ENCODE measurements at regions not wholly inside any gene's neighbourhood (a gene's known extent, or its start where the extent isn't known, plus 50 kb on each side); places are given as distances from the start of the nearest gene placed in this dataset.

DNA sequence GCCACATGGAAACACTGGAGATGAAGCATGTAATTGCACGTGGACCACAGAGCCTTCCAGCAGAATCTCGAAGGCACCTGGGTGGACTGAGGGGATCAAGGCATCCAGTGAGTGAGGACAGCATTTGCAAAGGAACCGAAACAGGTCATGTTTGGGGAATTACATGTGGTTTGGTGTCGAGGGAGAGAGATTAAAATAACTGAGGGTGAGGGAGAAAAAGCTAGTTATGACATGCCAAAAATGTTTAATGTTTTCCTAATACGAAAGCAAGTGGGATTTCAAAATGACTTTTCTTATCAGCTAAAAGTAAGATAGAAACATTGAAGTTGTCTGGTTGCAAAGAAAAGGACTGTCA, 157.1 kb downstream of the BLID start (continued):
- TF ChIP-seq, protein P1, sequence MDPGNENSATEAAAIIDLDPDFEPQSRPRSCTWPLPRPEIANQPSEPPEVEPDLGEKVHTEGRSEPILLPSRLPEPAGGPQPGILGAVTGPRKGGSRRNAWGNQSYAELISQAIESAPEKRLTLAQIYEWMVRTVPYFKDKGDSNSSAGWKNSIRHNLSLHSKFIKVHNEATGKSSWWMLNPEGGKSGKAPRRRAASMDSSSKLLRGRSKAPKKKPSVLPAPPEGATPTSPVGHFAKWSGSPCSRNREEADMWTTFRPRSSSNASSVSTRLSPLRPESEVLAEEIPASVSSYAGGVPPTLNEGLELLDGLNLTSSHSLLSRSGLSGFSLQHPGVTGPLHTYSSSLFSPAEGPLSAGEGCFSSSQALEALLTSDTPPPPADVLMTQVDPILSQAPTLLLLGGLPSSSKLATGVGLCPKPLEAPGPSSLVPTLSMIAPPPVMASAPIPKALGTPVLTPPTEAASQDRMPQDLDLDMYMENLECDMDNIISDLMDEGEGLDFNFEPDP (CRISPR knock-in tag; conservative IDR thresholded peaks at IDR 0.05), result no peak

DNA sequence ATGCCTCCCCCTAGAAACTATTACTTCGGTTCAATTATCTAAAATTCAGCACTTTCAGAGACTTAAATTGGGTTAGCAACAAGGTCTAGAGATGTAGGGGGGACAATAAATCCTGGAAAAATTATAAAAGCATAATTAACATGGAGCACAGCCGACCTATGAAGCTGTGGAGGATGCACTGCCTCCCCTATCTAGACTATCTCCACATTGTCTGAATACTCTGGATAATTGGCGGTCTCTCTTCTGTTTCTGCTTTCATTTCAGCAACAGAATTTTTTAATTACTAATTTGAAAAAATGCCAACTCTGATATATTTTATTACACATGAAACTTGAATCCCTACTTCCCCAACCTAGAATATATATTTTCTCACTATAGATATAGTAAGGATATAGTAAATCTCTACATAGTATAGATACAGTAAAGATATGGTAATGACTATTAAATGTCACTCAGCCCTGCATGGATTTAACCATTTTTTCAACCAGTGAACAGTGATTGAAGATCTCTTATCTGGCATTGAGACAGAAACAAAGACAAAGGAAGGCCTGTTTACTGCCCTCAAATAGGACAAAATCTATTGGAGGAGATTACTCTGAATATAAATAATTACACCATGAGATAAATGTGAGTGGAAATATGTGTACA, 157.6 kb downstream of the BLID start:
- in situ Hi-C loops (cut with HindIII; ENCODE audit: extremely low pct_ligation_motif_present, low pct_unique_long_range_greater_than_20kb), result no loop called here
- H3K4me2 ChIP-seq (ENCODE audit: low read depth, low read length), result no peak overlapping the region
- no peaks in the 10 kb centered on the region for H3K9me3 ChIP-seq (ENCODE audit: low read length)
- H3K9ac ChIP-seq (ENCODE audit: insufficient read depth, low read depth, low read length), result no peak overlapping the region
- no peak overlapping the region for H3K27ac ChIP-seq (ENCODE audit: extremely low read length, insufficient read depth, low read length)
- intact Hi-C loops (cut with micrococcal nuclease; ENCODE audit: unreplicated experiment), result no loop called here
- no peaks in the 10 kb centered on the region for H3K79me2 ChIP-seq (ENCODE audit: insufficient read depth, low read length)
- H2AFZ ChIP-seq (ENCODE audit: low read length), result no peak overlapping the region
- ChIA-PET CTCF (ENCODE audit: low intra/inter-chr PET ratio, low total read pairs) (no interaction called here), POLR2A (no interaction called here)
- 32% methylated on average over 3 of the region's 3 CpGs for WGBS (ENCODE audit: low lambda C conversion rate)
- H3K27me3 ChIP-seq (ENCODE audit: control insufficient read depth in 1 of 2, insufficient read depth in 2 of 2, low read length in 2 of 2), result no peaks in the 10 kb centered on the region
- no peak for ATAC-seq
- TF ChIP-seq TEAD3 (CRISPR knock-in tag; optimal IDR thresholded peaks at IDR 0.05; ENCODE audit: borderline replicate concordance), result no peak
- no peak for TF ChIP-seq U2AF1 (optimal IDR thresholded peaks at IDR 0.05; ENCODE audit: low read depth, low read length)
- TF ChIP-seq CBFB (CRISPR knock-in tag; IDR thresholded peaks at IDR 0.05), result no peak
- TF ChIP-seq ZNF7 (CRISPR knock-in tag; IDR thresholded peaks at IDR 0.05), result no peak
- no peak for TF ChIP-seq ZKSCAN8 (CRISPR knock-in tag; IDR thresholded peaks at IDR 0.05; ENCODE audit: borderline replicate concordance)
- TF ChIP-seq CREM (IDR thresholded peaks at IDR 0.05), result no peak
- no peak for TF ChIP-seq CREM (CRISPR knock-in tag; IDR thresholded peaks at IDR 0.05)
- no peak for TF ChIP-seq HDAC1 (CRISPR knock-in tag; IDR thresholded peaks at IDR 0.05)
- TF ChIP-seq ZNF235 (CRISPR knock-in tag; IDR thresholded peaks at IDR 0.05; ENCODE audit: borderline replicate concordance), result no peak
- no peak for TF ChIP-seq ZNF773 (CRISPR knock-in tag; IDR thresholded peaks at IDR 0.05; ENCODE audit: borderline replicate concordance)
- no peak for TF ChIP-seq ZNF207 (IDR thresholded peaks at IDR 0.05; ENCODE audit: borderline replicate concordance)
- no peak for TF ChIP-seq ZMAT3 (CRISPR knock-in tag; conservative IDR thresholded peaks at IDR 0.05)
- TF ChIP-seq MAFF (IDR thresholded peaks at IDR 0.05; ENCODE audit: low read depth, low read length), result no peak
- no peak for TF ChIP-seq NFE2 (CRISPR knock-in tag; IDR thresholded peaks at IDR 0.05)
- TF ChIP-seq RFX3 (CRISPR knock-in tag; IDR thresholded peaks at IDR 0.05), result no peak
- TF ChIP-seq CEBPB (IDR thresholded peaks at IDR 0.05; ENCODE audit: borderline replicate concordance, low read depth, low read length), result no peak
- TF ChIP-seq, protein P2, sequence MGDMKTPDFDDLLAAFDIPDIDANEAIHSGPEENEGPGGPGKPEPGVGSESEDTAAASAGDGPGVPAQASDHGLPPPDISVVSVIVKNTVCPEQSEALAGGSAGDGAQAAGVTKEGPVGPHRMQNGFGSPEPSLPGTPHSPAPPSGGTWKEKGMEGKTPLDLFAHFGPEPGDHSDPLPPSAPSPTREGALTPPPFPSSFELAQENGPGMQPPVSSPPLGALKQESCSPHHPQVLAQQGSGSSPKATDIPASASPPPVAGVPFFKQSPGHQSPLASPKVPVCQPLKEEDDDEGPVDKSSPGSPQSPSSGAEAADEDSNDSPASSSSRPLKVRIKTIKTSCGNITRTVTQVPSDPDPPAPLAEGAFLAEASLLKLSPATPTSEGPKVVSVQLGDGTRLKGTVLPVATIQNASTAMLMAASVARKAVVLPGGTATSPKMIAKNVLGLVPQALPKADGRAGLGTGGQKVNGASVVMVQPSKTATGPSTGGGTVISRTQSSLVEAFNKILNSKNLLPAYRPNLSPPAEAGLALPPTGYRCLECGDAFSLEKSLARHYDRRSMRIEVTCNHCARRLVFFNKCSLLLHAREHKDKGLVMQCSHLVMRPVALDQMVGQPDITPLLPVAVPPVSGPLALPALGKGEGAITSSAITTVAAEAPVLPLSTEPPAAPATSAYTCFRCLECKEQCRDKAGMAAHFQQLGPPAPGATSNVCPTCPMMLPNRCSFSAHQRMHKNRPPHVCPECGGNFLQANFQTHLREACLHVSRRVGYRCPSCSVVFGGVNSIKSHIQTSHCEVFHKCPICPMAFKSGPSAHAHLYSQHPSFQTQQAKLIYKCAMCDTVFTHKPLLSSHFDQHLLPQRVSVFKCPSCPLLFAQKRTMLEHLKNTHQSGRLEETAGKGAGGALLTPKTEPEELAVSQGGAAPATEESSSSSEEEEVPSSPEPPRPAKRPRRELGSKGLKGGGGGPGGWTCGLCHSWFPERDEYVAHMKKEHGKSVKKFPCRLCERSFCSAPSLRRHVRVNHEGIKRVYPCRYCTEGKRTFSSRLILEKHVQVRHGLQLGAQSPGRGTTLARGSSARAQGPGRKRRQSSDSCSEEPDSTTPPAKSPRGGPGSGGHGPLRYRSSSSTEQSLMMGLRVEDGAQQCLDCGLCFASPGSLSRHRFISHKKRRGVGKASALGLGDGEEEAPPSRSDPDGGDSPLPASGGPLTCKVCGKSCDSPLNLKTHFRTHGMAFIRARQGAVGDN (CRISPR knock-in tag; IDR thresholded peaks at IDR 0.05), result no peak
- no peak for TF ChIP-seq ETV6 (CRISPR knock-in tag; conservative IDR thresholded peaks at IDR 0.05)
- no peak for TF ChIP-seq PAF1 (CRISPR knock-in tag; IDR thresholded peaks at IDR 0.05)
- TF ChIP-seq NPAS2 (CRISPR knock-in tag; IDR thresholded peaks at IDR 0.05; ENCODE audit: borderline replicate concordance), result no peak
- no peak overlapping the region for H3K4me3 ChIP-seq (replicated peaks in 1 of 3; ENCODE audit: insufficient read depth in 1 of 3, low read depth in 2 of 3, low read length in 3 of 3)
- BruUV-seq (replicated peaks), result no TSS peak
- no peaks in the 10 kb centered on the region for H4K20me1 ChIP-seq (ENCODE audit: insufficient read depth, low read length)
- peaks cover 16% of the 10 kb centered on the region for H3K4me1 ChIP-seq (ENCODE audit: insufficient read depth, low read length)
- FAIRE-seq, result no peak
- DNase-seq (ENCODE audit: low spot score), result no peak
- H3K36me3 ChIP-seq (replicated peaks in 1 of 2; ENCODE audit: control insufficient read depth in 1 of 2, insufficient read depth in 2 of 2, low read length in 2 of 2), result no peaks in the 10 kb centered on the region

All from HepG2 (cell line).